ENCODE measurements at regions not wholly inside any gene's neighbourhood (a gene's known extent, or its start where the extent isn't known, plus 50 kb on each side); places are given as distances from the start of the nearest gene placed in this dataset.

GRCh38 chr9:111118256-111118948 lies 80.1 kb upstream of the LPAR1 start:
- TF ChIP-seq CTCF (IDR thresholded peaks at IDR 0.05; ENCODE audit: low read depth, low read length, missing control alignments), result no peak
- in situ Hi-C loops (cut with HindIII; ENCODE audit: low pct_ligation_motif_present, low sequenced_read_pairs), result no loop called here
- H3K27ac ChIP-seq, result no peak overlapping the region
- no peak overlapping the region for H3K4me3 ChIP-seq (ENCODE audit: low read depth, low read length)
- no peaks in the 10 kb centered on the region for H3K27me3 ChIP-seq (replicated peaks)
- DNase-seq, result peak; percentile 56
- no peaks in the 10 kb centered on the region for H3K36me3 ChIP-seq (replicated peaks)

GRCh38 chr9:111114486-111114885 lies 76.2 kb upstream of the LPAR1 start:
- H3K4me3 ChIP-seq (ENCODE audit: low read depth, low read length), result no peak overlapping the region
- H3K36me3 ChIP-seq (replicated peaks), result no peaks in the 10 kb centered on the region
- in situ Hi-C loops (cut with HindIII; ENCODE audit: low pct_ligation_motif_present, low sequenced_read_pairs), result no loop called here
- H3K27ac ChIP-seq, result no peak overlapping the region
- TF ChIP-seq CTCF (IDR thresholded peaks at IDR 0.05; ENCODE audit: low read depth, low read length, missing control alignments), result no peak
- no peak for DNase-seq
- no peaks in the 10 kb centered on the region for H3K27me3 ChIP-seq (replicated peaks)

GRCh38 chr9:111113712-111114111 lies 75.4 kb upstream of the LPAR1 start:
- DNase-seq, result no peak
- no peak overlapping the region for H3K4me3 ChIP-seq (ENCODE audit: low read depth, low read length)
- in situ Hi-C loops (cut with HindIII; ENCODE audit: low pct_ligation_motif_present, low sequenced_read_pairs), result no loop called here
- H3K27ac ChIP-seq, result no peak overlapping the region
- H3K36me3 ChIP-seq (replicated peaks), result no peaks in the 10 kb centered on the region
- no peak for TF ChIP-seq CTCF (IDR thresholded peaks at IDR 0.05; ENCODE audit: low read depth, low read length, missing control alignments)
- no peaks in the 10 kb centered on the region for H3K27me3 ChIP-seq (replicated peaks)

- in situ Hi-C loops (cut with HindIII; ENCODE audit: low pct_ligation_motif_present, low sequenced_read_pairs), result no loop called here
- Histone ChIP-seq H3K36me3 (replicated peaks) (no peaks in the 10 kb centered on the region), H3K27me3 (replicated peaks) (no peaks in the 10 kb centered on the region), H3K4me3 (ENCODE audit: low read depth, low read length) (no peak overlapping the region), H3K27ac (no peak overlapping the region)
- TF ChIP-seq CTCF (IDR thresholded peaks at IDR 0.05; ENCODE audit: low read depth, low read length, missing control alignments), result no peak
- no peak for DNase-seq
Observed at GRCh38 chr9:111110805-111111204, 72.5 kb upstream of the LPAR1 start.

GRCh38 chr9:111108946-111109345 lies 70.7 kb upstream of the LPAR1 start:
- TF ChIP-seq CTCF (IDR thresholded peaks at IDR 0.05; ENCODE audit: low read depth, low read length, missing control alignments), result no peak
- H3K36me3 ChIP-seq (replicated peaks), result no peaks in the 10 kb centered on the region
- in situ Hi-C loops (cut with HindIII; ENCODE audit: low pct_ligation_motif_present, low sequenced_read_pairs), result no loop called here
- H3K27ac ChIP-seq, result no peak overlapping the region
- H3K4me3 ChIP-seq (ENCODE audit: low read depth, low read length), result no peak overlapping the region
- H3K27me3 ChIP-seq (replicated peaks), result no peaks in the 10 kb centered on the region
- peak; percentile 34 for DNase-seq

GRCh38 chr9:111107141-111107540 lies 68.9 kb upstream of the LPAR1 start:
- no peaks in the 10 kb centered on the region for H3K36me3 ChIP-seq (replicated peaks)
- TF ChIP-seq CTCF (IDR thresholded peaks at IDR 0.05; ENCODE audit: low read depth, low read length, missing control alignments), result no peak
- no peaks in the 10 kb centered on the region for H3K27me3 ChIP-seq (replicated peaks)
- no peak overlapping the region for H3K27ac ChIP-seq
- in situ Hi-C loops (cut with HindIII; ENCODE audit: low pct_ligation_motif_present, low sequenced_read_pairs), result no loop called here
- no peak overlapping the region for H3K4me3 ChIP-seq (ENCODE audit: low read depth, low read length)
- DNase-seq, result no peak

Measured in brain microvascular endothelial cell (primary cell).